ENCODE measurements at regions not wholly inside any gene's neighbourhood (a gene's known extent, or its start where the extent isn't known, plus 50 kb on each side); places are given as distances from the start of the nearest gene placed in this dataset.

DNA sequence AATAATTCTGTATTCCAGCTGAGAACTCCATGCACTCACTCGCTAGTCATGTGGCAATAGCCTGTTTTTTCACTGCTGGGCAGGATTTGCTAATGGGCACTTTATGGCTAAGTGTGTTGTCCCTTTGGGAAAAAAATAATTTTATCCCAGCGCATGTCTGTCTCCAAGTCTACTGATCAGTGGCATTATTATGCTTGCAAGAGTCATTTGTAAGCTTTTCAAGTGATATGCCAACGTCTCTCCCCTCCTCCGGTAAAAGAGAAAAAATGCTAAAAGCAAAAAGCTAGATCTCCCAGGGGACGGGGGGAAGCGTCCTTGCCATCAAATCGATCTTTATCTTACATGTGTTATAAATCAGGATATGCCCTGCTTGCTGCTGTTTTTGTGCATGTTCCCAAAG is 407.7 kb downstream of the CDH26 start (continued):
- TF ChIP-seq NPAS2 (CRISPR knock-in tag; IDR thresholded peaks at IDR 0.05; ENCODE audit: borderline replicate concordance), result no peak
- TF ChIP-seq, protein P1, sequence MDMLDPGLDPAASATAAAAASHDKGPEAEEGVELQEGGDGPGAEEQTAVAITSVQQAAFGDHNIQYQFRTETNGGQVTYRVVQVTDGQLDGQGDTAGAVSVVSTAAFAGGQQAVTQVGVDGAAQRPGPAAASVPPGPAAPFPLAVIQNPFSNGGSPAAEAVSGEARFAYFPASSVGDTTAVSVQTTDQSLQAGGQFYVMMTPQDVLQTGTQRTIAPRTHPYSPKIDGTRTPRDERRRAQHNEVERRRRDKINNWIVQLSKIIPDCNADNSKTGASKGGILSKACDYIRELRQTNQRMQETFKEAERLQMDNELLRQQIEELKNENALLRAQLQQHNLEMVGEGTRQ (IDR thresholded peaks at IDR 0.05), result no peak
- no peak for TF ChIP-seq SMC3 (IDR thresholded peaks at IDR 0.05)
- no peak for TF ChIP-seq CHD4 (IDR thresholded peaks at IDR 0.05; ENCODE audit: borderline replicate concordance)
- TF ChIP-seq TFCP2L1 (CRISPR knock-in tag; IDR thresholded peaks at IDR 0.05), result no peak

DNA sequence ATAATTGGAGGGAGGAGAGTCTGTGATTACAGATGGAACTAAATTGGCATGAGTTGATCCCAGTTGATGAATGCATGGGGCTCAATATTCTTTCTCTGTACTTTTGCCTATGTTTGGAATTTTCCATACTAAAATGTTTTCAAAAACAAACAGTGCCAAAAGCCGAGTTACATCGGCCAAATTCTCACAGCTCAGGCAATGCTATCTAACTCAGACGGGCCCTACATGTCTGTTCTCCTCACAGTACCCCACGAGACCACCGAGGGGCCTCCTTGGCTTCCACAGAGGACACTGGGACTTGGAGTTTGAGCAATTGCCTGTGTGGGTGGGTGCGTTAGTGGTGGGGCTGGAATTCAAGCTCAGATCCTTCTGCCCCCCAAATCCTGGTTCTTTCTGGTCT is 413.2 kb downstream of the CDH26 start:
- H3K27ac ChIP-seq, result no peak overlapping the region
- FAIRE-seq, result no peak
- WGBS (ENCODE audit: missing lambda C conversion rate), result 2% methylated on average over 6 of the region's 6 CpGs
- 0 out of 3 replicates have a peak, but pooled peaks cover 3% of the 10 kb centered on the region for H3K9me3 ChIP-seq
- POLR2A ChIA-PET, result no interaction called here
- no peak overlapping the region for H3K4me3 ChIP-seq
- no peak for ATAC-seq
- H3K4me1 ChIP-seq, result no peaks in the 10 kb centered on the region
- H3K4me2 ChIP-seq, result no peak overlapping the region
- DNase-seq (ENCODE audit: low read depth in 1 of 2, low spot score in 1 of 2), result no peak
- CTCF ChIA-PET, result no interaction called here
- no peak for TF ChIP-seq FOSB (CRISPR knock-in tag; IDR thresholded peaks at IDR 0.05)
- TF ChIP-seq HOXB13 (CRISPR knock-in tag; IDR thresholded peaks at IDR 0.05; ENCODE audit: low read depth), result no peak
- TF ChIP-seq MAFK (IDR thresholded peaks at IDR 0.05; ENCODE audit: partially characterized antibody), result no peak
- TF ChIP-seq HOXB5 (CRISPR knock-in tag; IDR thresholded peaks at IDR 0.05), result no peak

DNA sequence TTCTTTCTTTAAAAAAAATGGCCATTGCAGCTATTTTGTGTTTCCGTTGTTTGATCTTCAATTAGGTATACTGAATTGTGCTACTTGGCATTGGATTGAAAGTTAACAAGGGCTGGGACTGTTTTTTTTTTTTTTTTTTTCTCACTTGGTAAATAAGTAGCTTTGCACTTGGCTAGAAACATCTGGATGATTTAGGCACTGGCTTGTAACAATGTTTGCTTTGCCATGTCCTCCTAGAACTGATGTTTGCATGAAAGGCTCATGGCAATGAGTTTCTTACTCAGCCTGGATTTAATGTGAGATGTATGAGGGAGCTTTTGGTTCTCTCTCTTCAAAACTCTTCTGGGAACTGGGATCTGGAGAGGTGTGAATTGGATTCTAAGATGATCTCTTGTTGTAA is 414.1 kb downstream of the CDH26 start:
- Histone ChIP-seq H3K4me3 (no peak overlapping the region), H3K4me2 (no peak overlapping the region), H3K9me3 (0 out of 3 replicates have a peak, but pooled peaks cover 3% of the 10 kb centered on the region), H3K27ac (no peak overlapping the region), H3K4me1 (no peaks in the 10 kb centered on the region)
- POLR2A ChIA-PET, result no interaction called here
- DNase-seq (ENCODE audit: low read depth in 1 of 2, low spot score in 1 of 2) (no peak), FAIRE-seq (no peak), ATAC-seq (no peak)
- CTCF ChIA-PET, result interaction anchor here (0.6 kb wide), 1 partner anchor 693 kb away, joined by 3 read pairs; no protein-coding TSS in a partner anchor
- 0% methylated on average over 1 of the region's 1 CpG for WGBS (ENCODE audit: missing lambda C conversion rate)
- TF ChIP-seq SMC3 (IDR thresholded peaks at IDR 0.05) (no peak), NPAS2 (CRISPR knock-in tag; IDR thresholded peaks at IDR 0.05; ENCODE audit: borderline replicate concordance) (no peak), RAD21 (conservative IDR thresholded peaks at IDR 0.05 in 1 of 2, IDR thresholded peaks at IDR 0.05 in 1 of 2) (no peak), NFE2L2 (conservative IDR thresholded peaks at IDR 0.05; ENCODE audit: low read length) (no peak), CBX8 (IDR thresholded peaks at IDR 0.05) (no peak), TFCP2L1 (CRISPR knock-in tag; IDR thresholded peaks at IDR 0.05) (no peak), HEYL (CRISPR knock-in tag; IDR thresholded peaks at IDR 0.05) (no peak), BHLHE40 (IDR thresholded peaks at IDR 0.05; ENCODE audit: low read depth, low read length) (no peak), NR3C1 (IDR thresholded peaks at IDR 0.05) (no peak), MYC (IDR thresholded peaks at IDR 0.05; ENCODE audit: borderline replicate concordance, low read length) (no peak), RARB (CRISPR knock-in tag; IDR thresholded peaks at IDR 0.05) (no peak), CBX2 (IDR thresholded peaks at IDR 0.05; ENCODE audit: borderline replicate concordance, low read depth) (no peak), JUN (IDR thresholded peaks at IDR 0.05) (no peak), CEBPB (IDR thresholded peaks at IDR 0.05) (no peak)
- TF ChIP-seq, protein P2, sequence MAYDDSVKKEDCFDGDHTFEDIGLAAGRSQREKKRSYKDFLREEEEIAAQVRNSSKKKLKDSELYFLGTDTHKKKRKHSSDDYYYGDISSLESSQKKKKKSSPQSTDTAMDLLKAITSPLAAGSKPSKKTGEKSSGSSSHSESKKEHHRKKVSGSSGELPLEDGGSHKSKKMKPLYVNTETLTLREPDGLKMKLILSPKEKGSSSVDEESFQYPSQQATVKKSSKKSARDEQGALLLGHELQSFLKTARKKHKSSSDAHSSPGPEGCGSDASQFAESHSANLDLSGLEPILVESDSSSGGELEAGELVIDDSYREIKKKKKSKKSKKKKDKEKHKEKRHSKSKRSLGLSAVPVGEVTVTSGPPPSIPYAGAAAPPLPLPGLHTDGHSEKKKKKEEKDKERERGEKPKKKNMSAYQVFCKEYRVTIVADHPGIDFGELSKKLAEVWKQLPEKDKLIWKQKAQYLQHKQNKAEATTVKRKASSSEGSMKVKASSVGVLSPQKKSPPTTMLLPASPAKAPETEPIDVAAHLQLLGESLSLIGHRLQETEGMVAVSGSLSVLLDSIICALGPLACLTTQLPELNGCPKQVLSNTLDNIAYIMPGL (CRISPR knock-in tag; IDR thresholded peaks at IDR 0.05; ENCODE audit: borderline replicate concordance), result no peak
- TF ChIP-seq, protein P3, sequence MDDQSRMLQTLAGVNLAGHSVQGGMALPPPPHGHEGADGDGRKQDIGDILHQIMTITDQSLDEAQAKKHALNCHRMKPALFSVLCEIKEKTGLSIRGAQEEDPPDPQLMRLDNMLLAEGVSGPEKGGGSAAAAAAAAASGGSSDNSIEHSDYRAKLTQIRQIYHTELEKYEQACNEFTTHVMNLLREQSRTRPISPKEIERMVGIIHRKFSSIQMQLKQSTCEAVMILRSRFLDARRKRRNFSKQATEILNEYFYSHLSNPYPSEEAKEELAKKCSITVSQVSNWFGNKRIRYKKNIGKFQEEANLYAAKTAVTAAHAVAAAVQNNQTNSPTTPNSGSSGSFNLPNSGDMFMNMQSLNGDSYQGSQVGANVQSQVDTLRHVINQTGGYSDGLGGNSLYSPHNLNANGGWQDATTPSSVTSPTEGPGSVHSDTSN (IDR thresholded peaks at IDR 0.05), result no peak
